ENCODE measurements at regions not wholly inside any gene's neighbourhood (a gene's known extent, or its start where the extent isn't known, plus 50 kb on each side); places are given as distances from the start of the nearest gene placed in this dataset.

DNA sequence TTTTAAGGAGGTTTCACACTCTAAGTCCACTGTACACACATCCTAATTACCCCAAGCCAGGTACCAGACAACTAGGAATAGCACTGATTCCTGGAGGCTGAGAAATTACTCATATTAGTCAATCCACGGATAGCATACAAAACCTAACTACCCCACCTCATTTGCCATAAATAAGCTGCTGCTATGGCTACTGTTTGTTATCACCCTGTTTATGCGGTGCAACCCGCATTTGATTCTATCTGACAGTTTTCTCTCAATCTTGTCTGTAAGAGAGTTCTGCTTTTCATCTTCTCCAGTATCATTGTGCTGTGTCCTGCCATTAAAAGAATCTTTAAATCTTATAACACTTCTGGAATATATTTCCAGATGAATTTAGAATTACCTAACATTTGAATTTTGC is 1496.5 kb downstream of the PLA2G4A start:
- no peak overlapping the region for H3K4me2 ChIP-seq (ENCODE audit: low read length)
- no peaks in the 10 kb centered on the region for H3K9me2 ChIP-seq (ENCODE audit: insufficient read depth, low read length)
- H3K36me3 ChIP-seq (ENCODE audit: insufficient read depth, low read length): no peaks in the 10 kb centered on the region
- TF ChIP-seq CTCF (IDR thresholded peaks at IDR 0.05; ENCODE audit: poor library complexity, severe bottlenecking) (no peak), MXI1 (conservative IDR thresholded peaks at IDR 0.05; ENCODE audit: poor library complexity, severe bottlenecking) (no peak), EP300 (conservative IDR thresholded peaks at IDR 0.05; ENCODE audit: poor library complexity, severe bottlenecking) (no peak), POLR2AphosphoS5 (IDR thresholded peaks at IDR 0.05) (no peak), RAD21 (conservative IDR thresholded peaks at IDR 0.05) (no peak), REST (IDR thresholded peaks at IDR 0.05; ENCODE audit: borderline replicate concordance) (no peak), EZH2 (IDR thresholded peaks at IDR 0.05; ENCODE audit: borderline replicate concordance, insufficient read depth, low read length, poor library complexity, severe bottlenecking) (no peak)
- H4K20me1 ChIP-seq (ENCODE audit: insufficient read depth): no peaks in the 10 kb centered on the region
- H3K9ac ChIP-seq (ENCODE audit: low read length): no peak overlapping the region
- H3K79me2 ChIP-seq (replicated peaks; ENCODE audit: insufficient read depth, low read length): no peaks in the 10 kb centered on the region
- H3K4me3 ChIP-seq (ENCODE audit: low read length): no peak overlapping the region
- no peaks in the 10 kb centered on the region for H3K9me3 ChIP-seq (ENCODE audit: low read length)
- H3F3A ChIP-seq (ENCODE audit: insufficient read depth, low read length, poor library complexity, severe bottlenecking): no peaks in the 10 kb centered on the region
- no peaks in the 10 kb centered on the region for H3K27me3 ChIP-seq (ENCODE audit: insufficient read depth, low read depth, low read length)
- H2AFZ ChIP-seq (ENCODE audit: low read depth, low read length): no peak overlapping the region
- no peak overlapping the region for H3K27ac ChIP-seq (ENCODE audit: low read length)

- Histone ChIP-seq H3K79me2 (replicated peaks; ENCODE audit: insufficient read depth, low read length) (no peaks in the 10 kb centered on the region), H3K4me3 (ENCODE audit: low read length) (no peak overlapping the region), H3K27ac (ENCODE audit: low read length) (no peak overlapping the region), H3K9me3 (ENCODE audit: low read length) (no peaks in the 10 kb centered on the region), H4K20me1 (ENCODE audit: insufficient read depth) (no peaks in the 10 kb centered on the region), H3K27me3 (ENCODE audit: insufficient read depth, low read depth, low read length) (no peaks in the 10 kb centered on the region), H3K4me2 (ENCODE audit: low read length) (no peak overlapping the region), H3F3A (ENCODE audit: insufficient read depth, low read length, poor library complexity, severe bottlenecking) (no peaks in the 10 kb centered on the region), H3K9me2 (ENCODE audit: insufficient read depth, low read length) (no peaks in the 10 kb centered on the region), H3K36me3 (ENCODE audit: insufficient read depth, low read length) (no peaks in the 10 kb centered on the region), H2AFZ (ENCODE audit: low read depth, low read length) (no peak overlapping the region), H3K9ac (ENCODE audit: low read length) (no peak overlapping the region)
- TF ChIP-seq RAD21 (conservative IDR thresholded peaks at IDR 0.05): no peak
- no peak for TF ChIP-seq EZH2 (IDR thresholded peaks at IDR 0.05; ENCODE audit: borderline replicate concordance, insufficient read depth, low read length, poor library complexity, severe bottlenecking)
Observed at GRCh38 chr1:188343914-188344313, 1515.2 kb downstream of the PLA2G4A start.

GRCh38 chr1:188350104-188350503 is 1521.4 kb downstream of the PLA2G4A start:
- Histone ChIP-seq H3K9ac (ENCODE audit: low read length) (no peak overlapping the region), H3K36me3 (ENCODE audit: insufficient read depth, low read length) (no peaks in the 10 kb centered on the region), H2AFZ (ENCODE audit: low read depth, low read length) (no peak overlapping the region), H3K27ac (ENCODE audit: low read length) (no peak overlapping the region), H3K79me2 (replicated peaks; ENCODE audit: insufficient read depth, low read length) (no peaks in the 10 kb centered on the region), H3F3A (ENCODE audit: insufficient read depth, low read length, poor library complexity, severe bottlenecking) (no peaks in the 10 kb centered on the region), H3K4me2 (ENCODE audit: low read length) (no peak overlapping the region), H3K4me3 (ENCODE audit: low read length) (no peak overlapping the region), H3K9me2 (ENCODE audit: insufficient read depth, low read length) (no peaks in the 10 kb centered on the region), H3K27me3 (ENCODE audit: insufficient read depth, low read depth, low read length) (no peaks in the 10 kb centered on the region), H3K9me3 (ENCODE audit: low read length) (no peaks in the 10 kb centered on the region), H4K20me1 (ENCODE audit: insufficient read depth) (no peaks in the 10 kb centered on the region)
- no peak for TF ChIP-seq EZH2 (IDR thresholded peaks at IDR 0.05; ENCODE audit: borderline replicate concordance, insufficient read depth, low read length, poor library complexity, severe bottlenecking)
- TF ChIP-seq EP300 (conservative IDR thresholded peaks at IDR 0.05; ENCODE audit: poor library complexity, severe bottlenecking): no peak
- no peak for TF ChIP-seq TAF1 (IDR thresholded peaks at IDR 0.05; ENCODE audit: low read depth)
- TF ChIP-seq MXI1 (conservative IDR thresholded peaks at IDR 0.05; ENCODE audit: poor library complexity, severe bottlenecking): no peak
- no peak for TF ChIP-seq POLR2AphosphoS5 (IDR thresholded peaks at IDR 0.05)
- no peak for TF ChIP-seq REST (IDR thresholded peaks at IDR 0.05; ENCODE audit: borderline replicate concordance)
- TF ChIP-seq SMC3 (conservative IDR thresholded peaks at IDR 0.05; ENCODE audit: poor library complexity): no peak
- no peak for TF ChIP-seq CTCF (IDR thresholded peaks at IDR 0.05; ENCODE audit: poor library complexity, severe bottlenecking)
- TF ChIP-seq RAD21 (conservative IDR thresholded peaks at IDR 0.05): no peak
